GM10266 (cell line): ENCODE measurements at regions not wholly inside any gene's neighbourhood (a gene's known extent, or its start where the extent isn't known, plus 50 kb on each side); places are given as distances from the start of the nearest gene placed in this dataset.

Experiments used
- DNase-seq: peaks from one replicate; pipeline ENCODE4 v3.0.0; 2012; ENCODE audit errors: extremely low spot score
- TF ChIP-seq, protein P1 (sequence below): IDR thresholded peaks from 2 replicates; pipeline ENCODE4 v1.5.1; 2012; ENCODE audit warnings: mild to moderate bottlenecking, low read depth; ENCODE audit not compliant: control insufficient read depth, insufficient read depth; ENCODE audit errors: missing control alignments

- TF ChIP-seq, protein P1, sequence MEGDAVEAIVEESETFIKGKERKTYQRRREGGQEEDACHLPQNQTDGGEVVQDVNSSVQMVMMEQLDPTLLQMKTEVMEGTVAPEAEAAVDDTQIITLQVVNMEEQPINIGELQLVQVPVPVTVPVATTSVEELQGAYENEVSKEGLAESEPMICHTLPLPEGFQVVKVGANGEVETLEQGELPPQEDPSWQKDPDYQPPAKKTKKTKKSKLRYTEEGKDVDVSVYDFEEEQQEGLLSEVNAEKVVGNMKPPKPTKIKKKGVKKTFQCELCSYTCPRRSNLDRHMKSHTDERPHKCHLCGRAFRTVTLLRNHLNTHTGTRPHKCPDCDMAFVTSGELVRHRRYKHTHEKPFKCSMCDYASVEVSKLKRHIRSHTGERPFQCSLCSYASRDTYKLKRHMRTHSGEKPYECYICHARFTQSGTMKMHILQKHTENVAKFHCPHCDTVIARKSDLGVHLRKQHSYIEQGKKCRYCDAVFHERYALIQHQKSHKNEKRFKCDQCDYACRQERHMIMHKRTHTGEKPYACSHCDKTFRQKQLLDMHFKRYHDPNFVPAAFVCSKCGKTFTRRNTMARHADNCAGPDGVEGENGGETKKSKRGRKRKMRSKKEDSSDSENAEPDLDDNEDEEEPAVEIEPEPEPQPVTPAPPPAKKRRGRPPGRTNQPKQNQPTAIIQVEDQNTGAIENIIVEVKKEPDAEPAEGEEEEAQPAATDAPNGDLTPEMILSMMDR, result no peak
- DNase-seq, result no peak
These were observed 1170.2 kb downstream of the OTOL1 start for GRCh38 chr3:162666835-162667234.

GRCh38 chr3:162670181-162670580, 1173.6 kb downstream of the OTOL1 start:
- TF ChIP-seq, protein P1, result no peak

DNA sequence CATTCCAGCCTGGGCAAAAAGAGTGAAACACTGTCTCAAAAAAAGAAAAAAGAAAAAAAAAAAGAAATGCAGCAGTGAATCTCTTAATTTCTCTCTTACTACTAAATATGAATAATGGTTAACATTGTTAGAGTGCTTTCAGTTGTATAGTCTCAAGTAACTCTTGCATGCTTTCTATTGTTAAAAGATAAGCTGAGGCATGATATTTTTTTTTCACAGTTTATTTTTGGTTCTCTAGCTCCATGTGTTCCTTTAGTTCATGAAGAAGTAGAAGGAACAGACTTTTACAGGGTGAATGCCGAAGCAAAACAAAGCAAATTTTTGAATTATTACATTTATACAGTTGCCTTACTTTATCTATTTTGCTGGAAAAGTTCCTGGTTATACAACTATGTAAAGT, 1180.9 kb downstream of the OTOL1 start:
- no peak for DNase-seq
- TF ChIP-seq, protein P1, result no peak

More at GRCh38 chr3:162670181-162670580, 1173.6 kb downstream of the OTOL1 start:
- no peak for DNase-seq

- TF ChIP-seq, protein P1, result no peak
- no peak for DNase-seq
These were observed 1182.3 kb downstream of the OTOL1 start for GRCh38 chr3:162678941-162679340.

- no peak for DNase-seq
- TF ChIP-seq, protein P1, result no peak
These were observed 1187.7 kb downstream of the OTOL1 start for GRCh38 chr3:162684260-162684659.

GRCh38 chr3:162699291-162699690, 1202.7 kb downstream of the OTOL1 start:
- DNase-seq, result no peak
- TF ChIP-seq, protein P1, result no peak

DNA sequence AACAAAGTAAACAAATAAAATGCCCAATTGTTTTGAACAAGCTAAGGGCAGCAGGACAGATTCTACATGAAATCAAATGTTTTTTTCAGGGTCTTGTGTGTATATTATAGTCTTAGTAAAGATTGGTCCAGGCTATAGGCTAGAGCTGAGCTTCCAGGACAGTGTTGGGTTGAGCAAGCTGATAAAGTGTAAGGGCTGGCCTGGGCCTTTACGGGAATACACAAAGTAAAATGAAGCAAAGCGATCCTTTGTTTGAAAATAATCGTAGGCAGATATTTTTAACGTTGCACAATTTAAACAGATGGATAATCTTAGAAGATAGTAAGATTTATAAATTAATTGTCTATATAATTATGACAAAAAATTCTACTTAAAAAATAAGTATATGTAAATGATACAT, 1204.6 kb downstream of the OTOL1 start:
- TF ChIP-seq, protein P1, result no peak
- no peak for DNase-seq
